Ascending aorta (tissue), 2 donors: ENCODE measurements at regions not wholly inside any gene's neighbourhood (a gene's known extent, or its start where the extent isn't known, plus 50 kb on each side); places are given as distances from the start of the nearest gene placed in this dataset.

Source experiments
- DNase-seq, 2 donors: peaks; one replicate each; pipeline ENCODE4 v3.0.0-alpha.2; 2019; ENCODE audit warnings: low spot score in 2 of 2
- H3K27ac ChIP-seq, 2 donors: fragments of 200-600 bp; sonication (generic); one replicate each; pipeline ENCODE4 v1.5.1; 2016 to 2017; ENCODE audit warnings: mild to moderate bottlenecking in 1 of 2
- H3K27me3 ChIP-seq: fragments of 200-600 bp; sonication (generic); one replicate; pipeline ENCODE4 v1.5.1; 2017
- H3K36me3 ChIP-seq, 2 donors: fragments of 200-600 bp; sonication (generic); one replicate each; pipeline ENCODE4 v1.5.1; 2016
- H3K4me1 ChIP-seq, 2 donors: fragments of 200-600 bp; sonication (generic); one replicate each; pipeline ENCODE4 v1.5.1; 2016 to 2017; ENCODE audit warnings: mild to moderate bottlenecking in 1 of 2
- H3K4me3 ChIP-seq, 2 donors: fragments of 200-600 bp; sonication (generic); one replicate each; pipeline ENCODE4 v1.5.1; 2016 to 2017; ENCODE audit warnings: mild to moderate bottlenecking in 1 of 2
- H3K9me3 ChIP-seq, 2 donors: fragments of 200-600 bp; sonication (generic); one replicate each; pipeline ENCODE4 v1.5.1; 2016
- CTCF ChIP-seq, 3 experiments: fragments of 200-600 bp in 2 of 3; fragments of 450-650 bp in 1 of 3; sonication (generic) in 2 of 3; IDR thresholded peaks; one replicate each; pipeline ENCODE4 v1.5.1; 2016 to 2019; ENCODE audit warnings: antibody characterized with exemption in 3 of 3, mild to moderate bottlenecking in 1 of 3, moderate library complexity in 1 of 3
- intact Hi-C: fragments of 100-400 bp; cut with DNase I; formaldehyde crosslinking; loops from one replicate; pipeline ENCODE4 v1.15.1; 2023

- Histone ChIP-seq H3K36me3 (no peaks in the 10 kb centered on the region), H3K4me1 (no peaks in the 10 kb centered on the region), H3K27ac (no peak overlapping the region), H3K9me3 (no peaks in the 10 kb centered on the region), H3K27me3 (no peaks in the 10 kb centered on the region), H3K4me3 (no peak overlapping the region)
- TF ChIP-seq CTCF (IDR thresholded peaks at IDR 0.05) = no peak
- no peak for DNase-seq
- intact Hi-C loops = no loop called here
Observed at GRCh38 chr18:34092796-34093195, 131.9 kb downstream of the NOL4 start.

GRCh38 chr18:34086370-34086769 lies 138.3 kb downstream of the NOL4 start:
- no peak overlapping the region for H3K27ac ChIP-seq
- H3K36me3 ChIP-seq = no peaks in the 10 kb centered on the region
- TF ChIP-seq CTCF (IDR thresholded peaks at IDR 0.05) = no peak
- no peaks in the 10 kb centered on the region for H3K27me3 ChIP-seq
- intact Hi-C loops = no loop called here
- H3K9me3 ChIP-seq = no peaks in the 10 kb centered on the region
- H3K4me1 ChIP-seq = no peaks in the 10 kb centered on the region
- no peak overlapping the region for H3K4me3 ChIP-seq
- no peak for DNase-seq

- TF ChIP-seq CTCF (IDR thresholded peaks at IDR 0.05) = no peak
- Histone ChIP-seq H3K4me3 (no peak overlapping the region), H3K9me3 (no peaks in the 10 kb centered on the region), H3K27me3 (no peaks in the 10 kb centered on the region), H3K4me1 (no peaks in the 10 kb centered on the region), H3K36me3 (no peaks in the 10 kb centered on the region), H3K27ac (no peak overlapping the region)
- intact Hi-C loops = no loop called here
- DNase-seq = no peak
Observed at GRCh38 chr18:34085140-34085739, 139.5 kb downstream of the NOL4 start.

GRCh38 chr18:34084635-34085034 lies 140.1 kb downstream of the NOL4 start:
- H3K27ac ChIP-seq = no peak overlapping the region

GRCh38 chr18:34083910-34084535 lies 140.7 kb downstream of the NOL4 start:
- DNase-seq = no peak
- Histone ChIP-seq H3K36me3 (no peaks in the 10 kb centered on the region), H3K4me3 (no peak overlapping the region), H3K27ac (no peak overlapping the region), H3K4me1 (no peaks in the 10 kb centered on the region), H3K9me3 (no peaks in the 10 kb centered on the region), H3K27me3 (no peaks in the 10 kb centered on the region)
- TF ChIP-seq CTCF (IDR thresholded peaks at IDR 0.05) = no peak
- intact Hi-C loops = no loop called here

More at GRCh38 chr18:34084635-34085034, 140.1 kb downstream of the NOL4 start:
- Histone ChIP-seq H3K27me3 (no peaks in the 10 kb centered on the region), H3K4me1 (no peaks in the 10 kb centered on the region), H3K4me3 (no peak overlapping the region), H3K36me3 (no peaks in the 10 kb centered on the region), H3K9me3 (no peaks in the 10 kb centered on the region)
- DNase-seq = no peak
- no peak for TF ChIP-seq CTCF (IDR thresholded peaks at IDR 0.05)
- intact Hi-C loops = no loop called here
